Testis (tissue), 2 donors: ENCODE measurements at regions not wholly inside any gene's neighbourhood (a gene's known extent, or its start where the extent isn't known, plus 50 kb on each side); places are given as distances from the start of the nearest gene placed in this dataset.

Experiments used
- DNase-seq: peaks from one replicate; pipeline ENCODE4 v3.0.0-alpha.2; 2019
- H3K27ac ChIP-seq, 2 donors: fragments of 200-600 bp; sonication (generic); one replicate each; pipeline ENCODE4 v1.5.1; 2019
- H3K27me3 ChIP-seq: fragments of 200-600 bp; sonication (generic); one replicate; pipeline ENCODE4 v1.5.1; 2019
- H3K36me3 ChIP-seq: fragments of 200-600 bp; sonication (generic); one replicate; pipeline ENCODE4 v1.5.1; 2017; ENCODE audit warnings: low read depth; ENCODE audit errors: missing control alignments
- H3K4me1 ChIP-seq: fragments of 200-600 bp; sonication (generic); one replicate; pipeline ENCODE4 v1.5.1; 2019
- H3K4me3 ChIP-seq, 2 donors: fragments of 200-600 bp; sonication (generic); one replicate each; pipeline ENCODE4 v1.5.1; 2017 to 2019
- H3K9me3 ChIP-seq: fragments of 200-600 bp; sonication (generic); one replicate; pipeline ENCODE4 v1.5.1; 2017
- POLR2A ChIP-seq: fragments of 450-650 bp; IDR thresholded peaks from one replicate; pipeline ENCODE4 v1.6.1; 2017; ENCODE audit warnings: antibody characterized with exemption, mild to moderate bottlenecking, moderate library complexity
- WGBS, 2 donors: methylation state at CpG; one replicate each; pipeline ENCODE4 v1.1.5; 2018; 5-methylcytosine and 5-hydroxymethylcytosine counted together
- intact Hi-C: fragments of 100-400 bp; cut with DNase I; formaldehyde crosslinking; loops from one replicate; pipeline ENCODE4 v1.15.1; 2023; ENCODE audit warnings: low total_unique reads
- TF ChIP-seq, protein P1 (sequence below), 3 experiments: fragments of 450-650 bp in 2 of 3; fragments of 200-600 bp in 1 of 3; sonication (generic) in 1 of 3; IDR thresholded peaks; one replicate each; pipeline ENCODE4 v1.5.1; 2016 to 2019; ENCODE audit warnings: antibody characterized with exemption in 3 of 3, mild to moderate bottlenecking in 2 of 3, moderate library complexity in 1 of 3

DNA sequence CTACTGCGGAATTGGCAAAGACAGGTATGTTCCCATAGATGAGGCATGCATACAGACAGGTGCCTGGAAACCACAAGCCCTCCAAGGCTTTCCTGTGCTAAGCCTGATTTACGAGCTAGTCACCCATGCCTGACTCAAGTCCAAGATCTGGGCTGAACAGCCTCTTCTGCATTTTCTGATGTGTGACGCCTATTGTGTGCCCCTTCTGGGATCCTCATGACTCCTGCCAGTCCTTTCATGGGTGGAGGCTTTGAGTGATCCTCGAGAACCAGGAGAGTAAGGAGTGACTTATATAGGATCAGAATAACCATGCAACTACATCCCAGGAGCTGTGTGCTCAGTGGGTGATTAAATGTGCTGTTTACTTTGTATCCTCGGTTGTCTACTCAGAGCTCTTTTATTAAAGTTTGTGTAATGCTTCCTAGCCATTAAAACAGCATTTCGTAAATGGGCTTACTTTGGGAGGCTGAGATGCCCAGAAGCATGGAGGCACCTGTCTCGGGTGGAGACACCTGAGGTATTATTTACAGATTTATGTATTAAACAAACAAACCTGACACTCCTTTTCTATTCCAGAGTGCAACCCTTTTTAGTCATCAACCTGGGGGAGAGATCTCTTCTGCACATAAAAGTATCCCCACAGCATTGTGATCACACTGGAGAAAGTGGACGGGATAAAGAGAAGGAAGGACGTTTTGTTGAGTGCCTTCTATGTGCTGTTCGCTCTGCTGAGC lies 373.0 kb upstream of the DYNLRB2 start:
- no peak overlapping the region for H3K4me3 ChIP-seq
- intact Hi-C loops = no loop called here
- H3K36me3 ChIP-seq = no peaks in the 10 kb centered on the region
- TF ChIP-seq, protein P1, sequence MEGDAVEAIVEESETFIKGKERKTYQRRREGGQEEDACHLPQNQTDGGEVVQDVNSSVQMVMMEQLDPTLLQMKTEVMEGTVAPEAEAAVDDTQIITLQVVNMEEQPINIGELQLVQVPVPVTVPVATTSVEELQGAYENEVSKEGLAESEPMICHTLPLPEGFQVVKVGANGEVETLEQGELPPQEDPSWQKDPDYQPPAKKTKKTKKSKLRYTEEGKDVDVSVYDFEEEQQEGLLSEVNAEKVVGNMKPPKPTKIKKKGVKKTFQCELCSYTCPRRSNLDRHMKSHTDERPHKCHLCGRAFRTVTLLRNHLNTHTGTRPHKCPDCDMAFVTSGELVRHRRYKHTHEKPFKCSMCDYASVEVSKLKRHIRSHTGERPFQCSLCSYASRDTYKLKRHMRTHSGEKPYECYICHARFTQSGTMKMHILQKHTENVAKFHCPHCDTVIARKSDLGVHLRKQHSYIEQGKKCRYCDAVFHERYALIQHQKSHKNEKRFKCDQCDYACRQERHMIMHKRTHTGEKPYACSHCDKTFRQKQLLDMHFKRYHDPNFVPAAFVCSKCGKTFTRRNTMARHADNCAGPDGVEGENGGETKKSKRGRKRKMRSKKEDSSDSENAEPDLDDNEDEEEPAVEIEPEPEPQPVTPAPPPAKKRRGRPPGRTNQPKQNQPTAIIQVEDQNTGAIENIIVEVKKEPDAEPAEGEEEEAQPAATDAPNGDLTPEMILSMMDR (IDR thresholded peaks at IDR 0.05) = no peak
- no peak for TF ChIP-seq POLR2A
- no peaks in the 10 kb centered on the region for H3K9me3 ChIP-seq
- no peaks in the 10 kb centered on the region for H3K4me1 ChIP-seq
- no peak for DNase-seq
- no peaks in the 10 kb centered on the region for H3K27me3 ChIP-seq
- WGBS, 2 donors = 86% methylated on average over 10 of the region's 10 CpGs
- H3K27ac ChIP-seq = no peak overlapping the region

DNA sequence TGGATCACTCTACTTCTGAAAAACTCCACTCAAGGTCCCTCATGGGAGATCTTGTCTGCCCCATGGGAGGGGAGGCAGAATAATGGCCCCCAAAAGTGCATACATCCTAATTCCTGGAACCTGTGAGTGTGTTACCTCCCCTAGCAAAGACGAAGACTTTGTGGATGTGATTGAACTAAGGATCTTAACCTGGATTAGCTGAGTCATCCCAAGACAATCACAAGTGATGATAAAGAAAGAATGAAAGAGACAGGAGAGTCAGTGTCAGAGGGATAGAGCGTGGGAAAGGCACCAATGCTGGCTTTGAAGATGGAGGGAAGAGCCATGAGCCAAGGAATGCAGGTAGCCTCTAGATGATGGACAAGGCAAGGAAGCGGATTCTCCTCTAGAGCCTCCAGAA lies 374.7 kb upstream of the DYNLRB2 start:
- no peak for DNase-seq
- H3K27ac ChIP-seq = no peak overlapping the region
- no peak overlapping the region for H3K4me3 ChIP-seq
- TF ChIP-seq, protein P1 (IDR thresholded peaks at IDR 0.05) = no peak
- TF ChIP-seq POLR2A = no peak
- no peaks in the 10 kb centered on the region for H3K27me3 ChIP-seq
- WGBS, 2 donors = 84 to 94% methylated on average over 3 of the region's 3 CpGs
- intact Hi-C loops = no loop called here
- no peaks in the 10 kb centered on the region for H3K4me1 ChIP-seq
- no peaks in the 10 kb centered on the region for H3K36me3 ChIP-seq
- H3K9me3 ChIP-seq = no peaks in the 10 kb centered on the region

GRCh38 chr16:80164966-80165550 lies 375.7 kb upstream of the DYNLRB2 start:
- intact Hi-C loops = no loop called here
- no peak overlapping the region for H3K27ac ChIP-seq
- H3K9me3 ChIP-seq = no peaks in the 10 kb centered on the region
- no peak overlapping the region for H3K4me3 ChIP-seq
- DNase-seq = no peak
- no peaks in the 10 kb centered on the region for H3K27me3 ChIP-seq
- H3K4me1 ChIP-seq = no peaks in the 10 kb centered on the region
- WGBS, 2 donors = 75 to 89% methylated on average over 3 to 5 of the region's 5 CpGs
- no peaks in the 10 kb centered on the region for H3K36me3 ChIP-seq
- TF ChIP-seq, protein P1 (IDR thresholded peaks at IDR 0.05) = no peak
- TF ChIP-seq POLR2A = no peak

- no peak overlapping the region for H3K4me3 ChIP-seq
- no peak overlapping the region for H3K27ac ChIP-seq
- WGBS, 2 donors = 85 to 88% methylated on average over 4 of the region's 4 CpGs
Measured at GRCh38 chr16:80163339-80163738, 377.5 kb upstream of the DYNLRB2 start.

More at GRCh38 chr16:80163339-80163738, 377.5 kb upstream of the DYNLRB2 start:
- intact Hi-C loops = no loop called here
- Histone ChIP-seq H3K27me3 (no peaks in the 10 kb centered on the region), H3K4me1 (no peaks in the 10 kb centered on the region), H3K36me3 (no peaks in the 10 kb centered on the region), H3K9me3 (no peaks in the 10 kb centered on the region)
- no peak for DNase-seq
- TF ChIP-seq POLR2A = no peak
- TF ChIP-seq, protein P1 (IDR thresholded peaks at IDR 0.05) = no peak
